GM12872 (cell line): ENCODE measurements at regions not wholly inside any gene's neighbourhood (a gene's known extent, or its start where the extent isn't known, plus 50 kb on each side); places are given as distances from the start of the nearest gene placed in this dataset.

Experiments used
- TF ChIP-seq, protein P1 (sequence below): IDR thresholded peaks from 3 replicates; pipeline ENCODE4 v1.5.1; 2011; ENCODE audit warnings: low read depth, mild to moderate bottlenecking, low read length, moderate library complexity; ENCODE audit not compliant: insufficient read depth

DNA sequence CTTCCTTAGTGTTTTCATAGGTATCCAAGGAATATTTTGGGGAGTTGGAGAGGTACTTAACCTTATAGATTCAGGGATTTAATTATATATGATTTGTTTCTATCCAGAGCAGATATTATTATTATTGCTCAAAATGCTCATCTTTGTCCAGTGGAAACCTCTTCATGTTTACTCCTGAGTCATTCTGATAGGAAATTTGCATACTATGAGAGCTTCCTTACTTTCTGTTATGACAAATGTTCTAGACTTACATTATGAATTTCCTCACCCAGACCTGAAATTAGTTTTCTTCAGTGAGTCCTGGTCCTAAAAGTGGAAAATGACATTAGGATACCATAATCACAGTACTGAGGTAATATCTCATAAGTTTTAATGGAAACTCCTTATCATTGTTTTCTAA is 57.5 kb upstream of the PLPPR5 start:
- TF ChIP-seq, protein P1, sequence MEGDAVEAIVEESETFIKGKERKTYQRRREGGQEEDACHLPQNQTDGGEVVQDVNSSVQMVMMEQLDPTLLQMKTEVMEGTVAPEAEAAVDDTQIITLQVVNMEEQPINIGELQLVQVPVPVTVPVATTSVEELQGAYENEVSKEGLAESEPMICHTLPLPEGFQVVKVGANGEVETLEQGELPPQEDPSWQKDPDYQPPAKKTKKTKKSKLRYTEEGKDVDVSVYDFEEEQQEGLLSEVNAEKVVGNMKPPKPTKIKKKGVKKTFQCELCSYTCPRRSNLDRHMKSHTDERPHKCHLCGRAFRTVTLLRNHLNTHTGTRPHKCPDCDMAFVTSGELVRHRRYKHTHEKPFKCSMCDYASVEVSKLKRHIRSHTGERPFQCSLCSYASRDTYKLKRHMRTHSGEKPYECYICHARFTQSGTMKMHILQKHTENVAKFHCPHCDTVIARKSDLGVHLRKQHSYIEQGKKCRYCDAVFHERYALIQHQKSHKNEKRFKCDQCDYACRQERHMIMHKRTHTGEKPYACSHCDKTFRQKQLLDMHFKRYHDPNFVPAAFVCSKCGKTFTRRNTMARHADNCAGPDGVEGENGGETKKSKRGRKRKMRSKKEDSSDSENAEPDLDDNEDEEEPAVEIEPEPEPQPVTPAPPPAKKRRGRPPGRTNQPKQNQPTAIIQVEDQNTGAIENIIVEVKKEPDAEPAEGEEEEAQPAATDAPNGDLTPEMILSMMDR, result no peak

DNA sequence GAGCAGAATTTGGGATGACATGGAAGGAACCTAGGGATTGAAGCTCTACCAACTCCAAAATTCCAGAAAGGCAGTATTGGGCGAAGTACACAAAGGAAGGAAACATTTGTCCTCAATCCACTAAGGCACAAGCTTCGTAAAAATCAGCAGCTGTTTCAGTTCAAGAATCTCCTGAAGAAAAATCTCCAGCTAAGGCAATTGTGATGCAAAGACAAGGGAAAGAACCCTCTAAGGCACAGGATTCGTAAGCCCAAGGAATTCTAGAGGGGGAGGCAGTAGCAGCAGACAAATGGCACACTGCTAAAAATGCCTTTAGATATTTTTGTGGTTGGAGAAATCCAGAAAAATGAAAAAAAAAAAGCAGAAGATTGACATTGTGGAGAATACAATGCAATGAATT is 64.5 kb upstream of the PLPPR5 start:
- TF ChIP-seq, protein P1, result no peak

DNA sequence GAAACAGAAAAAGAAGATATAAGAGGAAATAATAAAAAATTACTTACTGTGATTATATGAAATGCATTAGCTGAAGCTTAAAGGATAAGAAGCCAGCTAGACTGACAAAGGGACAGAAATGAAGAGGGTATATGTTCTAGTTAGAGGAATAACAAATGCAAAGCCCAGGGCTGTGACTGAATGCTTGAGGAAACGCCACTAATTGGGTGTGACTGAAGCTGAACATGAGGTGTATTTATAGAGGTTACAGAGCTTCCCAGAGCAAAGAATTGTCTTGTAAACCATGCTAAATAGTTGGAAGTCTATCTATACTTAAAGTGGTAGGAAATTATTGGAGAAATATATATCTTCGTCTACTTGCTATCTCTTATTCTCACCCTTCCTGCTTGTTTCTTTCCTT is 77.7 kb upstream of the PLPPR5 start:
- TF ChIP-seq, protein P1, result no peak

DNA sequence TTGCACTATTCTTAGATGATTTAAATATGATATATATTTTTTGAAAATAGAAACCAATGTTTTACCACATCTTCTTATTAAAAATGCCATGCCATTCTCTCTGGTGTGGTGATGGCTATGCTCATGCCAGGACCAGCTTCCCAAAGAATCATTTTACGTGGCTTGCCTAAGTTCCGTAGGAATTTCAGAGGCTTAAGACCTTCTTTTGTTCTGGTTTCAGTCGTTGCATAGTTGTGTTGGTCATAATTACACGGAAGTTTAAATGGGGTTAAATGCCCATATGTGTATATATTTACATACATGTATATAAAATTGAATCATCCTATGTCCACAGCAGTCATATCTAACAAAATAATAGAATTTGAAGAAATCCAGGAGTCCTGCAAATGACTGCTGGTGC is 78.7 kb upstream of the PLPPR5 start:
- TF ChIP-seq, protein P1, result no peak

DNA sequence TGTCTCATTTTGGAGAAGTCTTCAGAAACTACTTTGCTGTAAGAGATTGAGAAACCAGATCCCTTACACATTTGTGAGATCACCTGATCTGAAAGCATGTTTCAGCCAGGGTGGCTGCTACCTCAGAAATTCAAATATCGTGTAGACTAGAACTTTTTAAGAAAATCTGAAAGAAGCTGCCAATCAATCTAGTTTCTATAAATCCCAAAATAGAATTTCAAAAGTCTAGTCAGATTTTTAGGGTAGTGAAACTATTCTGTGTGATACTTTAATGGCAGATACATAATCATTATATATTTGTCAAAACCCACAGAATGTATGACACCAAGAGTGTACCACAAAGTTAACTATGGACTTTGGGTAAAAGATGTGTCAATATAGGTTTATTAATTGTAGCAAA is 79.9 kb upstream of the PLPPR5 start:
- TF ChIP-seq, protein P1, result no peak

DNA sequence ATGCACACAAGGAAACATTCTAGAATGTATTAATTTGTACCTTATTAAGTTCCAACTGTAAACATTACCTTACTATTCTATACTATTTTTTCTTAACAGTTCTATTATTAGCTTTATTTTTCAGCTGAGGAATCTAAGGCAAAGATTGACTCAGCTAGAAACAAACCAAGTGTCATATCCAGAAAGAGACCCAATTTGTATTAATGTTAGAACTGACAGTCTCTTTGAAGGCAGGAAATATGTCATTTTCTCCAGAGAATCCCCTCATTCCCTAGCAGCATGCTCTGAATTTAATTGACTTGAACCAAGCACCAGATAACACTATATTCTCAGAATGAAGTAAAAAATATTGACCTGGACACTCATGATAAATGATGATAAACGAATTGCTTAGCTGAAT is 81.4 kb upstream of the PLPPR5 start:
- TF ChIP-seq, protein P1, result no peak

DNA sequence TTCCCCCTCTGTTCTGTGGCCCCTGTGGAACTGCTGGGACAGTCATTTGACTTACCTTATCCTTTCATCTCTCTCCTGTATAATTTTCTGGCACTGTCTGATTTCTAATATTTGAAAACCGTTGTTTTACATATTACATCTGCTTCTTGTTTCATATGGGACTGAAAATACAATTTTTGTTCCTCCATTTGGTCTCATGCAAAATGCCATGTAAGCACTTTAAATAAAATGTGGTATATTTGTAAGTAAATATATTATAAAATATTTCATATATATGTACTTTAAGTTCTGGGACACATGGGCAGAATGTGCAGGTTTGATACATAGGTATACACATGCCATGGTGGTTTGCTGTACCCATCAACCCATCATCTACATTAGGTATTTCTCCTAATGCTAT is 93.9 kb upstream of the PLPPR5 start:
- TF ChIP-seq, protein P1, result no peak

DNA sequence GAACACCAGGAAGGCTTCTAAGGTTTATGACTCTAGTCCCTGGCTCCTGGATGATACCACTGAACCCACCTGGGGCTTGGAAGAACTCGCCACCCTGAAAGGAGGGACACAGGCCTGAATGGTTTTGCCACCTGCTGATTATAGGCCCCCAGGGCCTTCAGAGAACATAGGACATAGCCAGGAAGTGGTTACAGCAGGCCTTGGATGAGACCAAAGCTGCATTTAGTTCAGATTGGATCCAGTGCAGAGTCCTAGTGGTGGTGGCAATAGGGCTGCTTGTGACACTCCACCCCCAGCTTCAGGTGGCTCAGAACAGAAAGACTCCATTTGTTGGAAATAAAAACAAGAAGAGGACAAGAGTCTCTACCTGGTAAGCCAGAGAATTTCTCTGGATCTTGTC is 101.6 kb upstream of the PLPPR5 start:
- TF ChIP-seq, protein P1, result no peak
